K562 (cell line): ENCODE measurements at regions not wholly inside any gene's neighbourhood (a gene's known extent, or its start where the extent isn't known, plus 50 kb on each side); places are given as distances from the start of the nearest gene placed in this dataset.

Experiments
- ATAC-seq: fragments of 200-7000 bp; cut with Tn5 transposase; 3 replicates; pipeline ENCODE4 v1.9.1; 2020; ENCODE audit warnings: moderate library complexity
- BruUV-seq: library from RNA; stranded (reverse); fragments of 400-500 nt; replicated peaks from 2 replicates; lab custom pipeline; 2021; lab: Mats Ljungman, UMichigan
- CTCF ChIA-PET: fragments of 300-600 bp; formaldehyde crosslinking; extraction: SDS; loops from one replicate; lab custom pipeline; 2021; ENCODE audit warnings: low intra/inter-chr PET ratio; lab: Yijun Ruan, JAX
- POLR2A ChIA-PET: fragments of 300-600, 350-650 bp; sonication (Branson Sonifier 250); formaldehyde crosslinking; extraction: SDS; loops from one replicate; lab custom pipeline; 2021; ENCODE audit warnings: antibody characterized with exemption, inconsistent platforms; lab: Yijun Ruan, JAX
- DNase-seq, 4 experiments: peaks; one replicate each; pipeline versions ENCODE4 v3.0.0 to v3.0.0-alpha.2; 2011 to 2018; ENCODE audit warnings: low spot score in 3 of 4, mixed read lengths in 3 of 4; ENCODE audit errors: extremely low read depth in 1 of 4
- FAIRE-seq: peaks from 2 replicates; lab custom pipeline; 2011; peaks lifted over from hg19 to GRCh38; lab: Jason Lieb, UNC
- H2AFZ ChIP-seq: 2 replicates; pipeline ENCODE4 v1.6.0; 2011; ENCODE audit warnings: low read depth, low read length, control low read depth, inconsistent platforms
- H3K27ac ChIP-seq: fragments of 200-600 bp; 3 replicates; pipeline ENCODE4 v1.8.0; 2011; ENCODE audit warnings: low read depth, mild to moderate bottlenecking, control low read depth, inconsistent platforms, low read length, moderate library complexity, mixed read lengths; ENCODE audit errors: extremely low read depth
- H3K27me3 ChIP-seq, 2 experiments: fragments of 300-600 bp in 1 of 2; 2 replicates in 1 of 2; 3 replicates in 1 of 2; pipeline versions ENCODE4 v1.6.0 to v1.8.0; 2011; ENCODE audit warnings: inconsistent platforms in 2 of 2, low read length in 2 of 2, mild to moderate bottlenecking in 1 of 2, mixed read lengths in 1 of 2, moderate library complexity in 1 of 2; ENCODE audit not compliant: control insufficient read depth in 2 of 2, insufficient read depth in 2 of 2
- H3K36me3 ChIP-seq: fragments of 300-600 bp; 3 replicates; pipeline ENCODE4 v1.8.0; 2011; ENCODE audit warnings: mild to moderate bottlenecking, low read length, inconsistent platforms; ENCODE audit not compliant: control insufficient read depth, insufficient read depth
- H3K4me1 ChIP-seq, 2 experiments: fragments of 200-600 bp in 1 of 2; replicated peaks in 1 of 2; 2 replicates in 1 of 2; 3 replicates in 1 of 2; pipeline versions ENCODE4 v1.5.1 to v1.8.0; 2011; ENCODE audit warnings: inconsistent platforms in 2 of 2, low read length in 2 of 2, mild to moderate bottlenecking in 1 of 2, mixed read lengths in 1 of 2, moderate library complexity in 1 of 2; ENCODE audit not compliant: control insufficient read depth in 2 of 2, insufficient read depth in 2 of 2
- H3K4me2 ChIP-seq: 2 replicates; pipeline ENCODE4 v1.6.1; 2011; ENCODE audit warnings: low read length, control low read depth, inconsistent platforms, mixed read lengths; ENCODE audit not compliant: insufficient read depth
- H3K4me3 ChIP-seq: fragments of 200-600 bp; sonication (generic), shearing (Covaris generic); 2 replicates; pipeline ENCODE4 v1.5.1; 2016; ENCODE audit warnings: control low read depth, inconsistent platforms
- H3K79me2 ChIP-seq: fragments of 200-600 bp; 3 replicates; pipeline ENCODE4 v1.8.0; 2011; ENCODE audit warnings: low read length, inconsistent platforms; ENCODE audit not compliant: control insufficient read depth, insufficient read depth
- H3K9ac ChIP-seq, 2 experiments: 2 replicates each; pipeline versions ENCODE4 v1.6.0 to v1.6.1; 2011; ENCODE audit warnings: low read depth in 2 of 2, low read length in 2 of 2, control low read depth in 1 of 2, inconsistent platforms in 1 of 2, mild to moderate bottlenecking in 1 of 2, mixed read lengths in 1 of 2; ENCODE audit not compliant: insufficient read depth in 1 of 2
- H3K9me1 ChIP-seq: one replicate; pipeline ENCODE4 v1.6.0; 2011; ENCODE audit warnings: inconsistent platforms, mild to moderate bottlenecking, low read length, moderate library complexity; ENCODE audit not compliant: control insufficient read depth, insufficient read depth
- H3K9me3 ChIP-seq: replicated peaks from 2 replicates; pipeline ENCODE4 v1.5.1; 2011; ENCODE audit warnings: low read depth, low read length, inconsistent platforms; ENCODE audit not compliant: control insufficient read depth, insufficient read depth
- H4K20me1 ChIP-seq: replicated peaks from 2 replicates; pipeline ENCODE4 v1.6.1; 2011; ENCODE audit warnings: low read length, inconsistent platforms, mixed read lengths; ENCODE audit not compliant: control insufficient read depth, insufficient read depth
- BACH1 ChIP-seq: fragments of 200-800 bp; sonication (Bioruptor generic); IDR thresholded peaks from 2 replicates; pipeline ENCODE4 v1.6.1; 2016; ENCODE audit warnings: missing genetic modification characterization, missing compliant biosample characterization
- RERE ChIP-seq: sonication (generic); formaldehyde crosslinking; IDR thresholded peaks from 2 replicates; pipeline ENCODE4 v1.8.0; 2023; ENCODE audit warnings: missing genetic modification reagents, mild to moderate bottlenecking, borderline replicate concordance
- XRCC3 ChIP-seq: fragments of 450-650 bp; IDR thresholded peaks from 2 replicates; pipeline ENCODE4 v1.6.1; 2017; ENCODE audit warnings: mild to moderate bottlenecking, moderate library complexity
- ZNF449 ChIP-seq: fragments of 250-450 bp; sonication (Bioruptor Pico); IDR thresholded peaks from 2 replicates; pipeline ENCODE4 v1.8.0; 2022; ENCODE audit warnings: moderate library complexity, mild to moderate bottlenecking, inconsistent platforms
- ZSCAN32 ChIP-seq: fragments of 450-650 bp; formaldehyde crosslinking; IDR thresholded peaks from 2 replicates; pipeline ENCODE4 v1.4.0; 2020; ENCODE audit warnings: mild to moderate bottlenecking, moderate library complexity
- WGBS: fragments of 100-300 bp; shearing (Covaris generic); methylation state at CpG from one replicate; pipeline ENCODE4 v1.1.6; 2016; ENCODE audit warnings: low coverage, mixed read lengths; ENCODE audit not compliant: insufficient coverage; ENCODE audit errors: missing lambda C conversion rate; 5-methylcytosine and 5-hydroxymethylcytosine counted together
- in situ Hi-C: fragments of 300-500 bp; cut with MboI; formaldehyde crosslinking; loops from 4 replicates; pipeline ENCODE4 v1.15.0; 2018; ENCODE audit warnings: inconsistent platforms, mixed read lengths
- intact Hi-C: fragments of 100-400 bp; cut with micrococcal nuclease; formaldehyde crosslinking; loops from 2 replicates; pipeline ENCODE4 v1.14.2; 2022

GRCh38 chr12:127487031-127487430 lies 779.9 kb upstream of the TMEM132C start (continued):
- TF ChIP-seq RERE (CRISPR knock-in tag): no peak
- no peak for TF ChIP-seq ZSCAN32 (CRISPR knock-in tag)

GRCh38 chr12:127489061-127489460 lies 777.9 kb upstream of the TMEM132C start:
- H3K27ac ChIP-seq: no peak overlapping the region
- ATAC-seq (no peak), DNase-seq (no peak), FAIRE-seq (no peak)
- no peaks in the 10 kb centered on the region for H3K4me1 ChIP-seq
- H3K9ac ChIP-seq: no peak overlapping the region
- no peaks in the 10 kb centered on the region for H4K20me1 ChIP-seq
- H3K9me1 ChIP-seq: no peaks in the 10 kb centered on the region
- H3K9me3 ChIP-seq: no peaks in the 10 kb centered on the region
- no peaks in the 10 kb centered on the region for H3K79me2 ChIP-seq
- 2% methylated on average over 6 of the region's 6 CpGs for WGBS
- H3K4me2 ChIP-seq: no peak overlapping the region
- POLR2A ChIA-PET: interaction anchor here (0.6 kb wide), 1 partner anchor 1722 kb away, joined by 3 read pairs; no protein-coding TSS in a partner anchor
- no TSS peak for BruUV-seq
- intact Hi-C loops (no loop called here), in situ Hi-C loops (no loop called here)
- no peak overlapping the region for H2AFZ ChIP-seq
- H3K4me3 ChIP-seq: no peak overlapping the region
- H3K36me3 ChIP-seq: no peaks in the 10 kb centered on the region
- H3K27me3 ChIP-seq: no peaks in the 10 kb centered on the region
- CTCF ChIA-PET: no interaction called here
- TF ChIP-seq BACH1 (tag) (no peak), ZNF449 (CRISPR knock-in tag) (no peak), XRCC3 (no peak)
